GM12874 (cell line): ENCODE measurements at regions not wholly inside any gene's neighbourhood (a gene's known extent, or its start where the extent isn't known, plus 50 kb on each side); places are given as distances from the start of the nearest gene placed in this dataset.

Source experiments
- TF ChIP-seq, protein P1 (sequence below): IDR thresholded peaks from 2 replicates; pipeline ENCODE4 v1.5.1; 2011; ENCODE audit warnings: low read depth, mild to moderate bottlenecking, control low read depth, low read length, moderate library complexity; ENCODE audit not compliant: insufficient read depth

GRCh38 chr14:53529519-53529918 lies 376.4 kb upstream of the DDHD1 start:
- TF ChIP-seq, protein P1, sequence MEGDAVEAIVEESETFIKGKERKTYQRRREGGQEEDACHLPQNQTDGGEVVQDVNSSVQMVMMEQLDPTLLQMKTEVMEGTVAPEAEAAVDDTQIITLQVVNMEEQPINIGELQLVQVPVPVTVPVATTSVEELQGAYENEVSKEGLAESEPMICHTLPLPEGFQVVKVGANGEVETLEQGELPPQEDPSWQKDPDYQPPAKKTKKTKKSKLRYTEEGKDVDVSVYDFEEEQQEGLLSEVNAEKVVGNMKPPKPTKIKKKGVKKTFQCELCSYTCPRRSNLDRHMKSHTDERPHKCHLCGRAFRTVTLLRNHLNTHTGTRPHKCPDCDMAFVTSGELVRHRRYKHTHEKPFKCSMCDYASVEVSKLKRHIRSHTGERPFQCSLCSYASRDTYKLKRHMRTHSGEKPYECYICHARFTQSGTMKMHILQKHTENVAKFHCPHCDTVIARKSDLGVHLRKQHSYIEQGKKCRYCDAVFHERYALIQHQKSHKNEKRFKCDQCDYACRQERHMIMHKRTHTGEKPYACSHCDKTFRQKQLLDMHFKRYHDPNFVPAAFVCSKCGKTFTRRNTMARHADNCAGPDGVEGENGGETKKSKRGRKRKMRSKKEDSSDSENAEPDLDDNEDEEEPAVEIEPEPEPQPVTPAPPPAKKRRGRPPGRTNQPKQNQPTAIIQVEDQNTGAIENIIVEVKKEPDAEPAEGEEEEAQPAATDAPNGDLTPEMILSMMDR, result no peak

GRCh38 chr14:53528185-53528671 lies 375.1 kb upstream of the DDHD1 start:
- TF ChIP-seq, protein P1, result no peak

- TF ChIP-seq, protein P1, result no peak
Measured at GRCh38 chr14:53526200-53526599, 373.1 kb upstream of the DDHD1 start.

GRCh38 chr14:53525608-53526007 lies 372.5 kb upstream of the DDHD1 start:
- TF ChIP-seq, protein P1, result no peak

DNA sequence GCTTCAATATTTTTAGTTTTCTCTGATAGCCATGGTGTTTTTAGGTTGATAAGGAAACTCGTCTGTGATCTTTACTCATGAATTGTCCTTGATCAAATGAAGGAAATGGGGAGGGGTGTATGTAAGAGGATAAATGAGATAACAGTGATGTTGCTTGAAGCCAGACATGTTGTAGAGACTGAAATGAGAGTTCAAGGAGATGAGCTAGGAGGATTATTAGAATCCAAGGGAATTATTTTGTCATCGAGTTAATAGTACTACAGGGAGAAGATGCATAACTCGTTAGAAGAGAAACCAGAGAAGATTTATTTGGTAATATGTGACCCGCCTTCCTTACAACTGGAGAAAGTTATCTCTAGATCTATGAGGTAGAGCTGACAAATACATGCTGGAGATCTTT lies 371.3 kb upstream of the DDHD1 start:
- TF ChIP-seq, protein P1, result no peak

DNA sequence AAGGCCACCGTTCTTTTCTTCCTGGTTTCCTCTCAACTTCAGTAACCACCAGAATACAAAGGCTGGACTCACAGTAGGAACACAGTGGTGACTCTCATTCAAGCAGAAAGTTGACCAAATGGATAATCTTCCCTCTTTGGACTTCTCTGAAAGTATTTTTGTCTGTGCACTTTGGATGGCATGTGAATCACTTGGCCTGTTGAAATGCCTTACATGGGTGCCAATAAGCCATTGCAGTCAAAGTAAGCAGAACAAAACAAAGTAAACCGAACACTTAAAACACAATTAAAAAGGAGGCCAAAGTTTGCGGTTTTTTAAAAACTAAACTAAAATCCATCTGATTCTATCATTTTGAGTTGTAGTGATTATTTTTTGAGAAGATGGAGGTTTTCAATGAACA lies 370.1 kb upstream of the DDHD1 start:
- TF ChIP-seq, protein P1, result no peak

DNA sequence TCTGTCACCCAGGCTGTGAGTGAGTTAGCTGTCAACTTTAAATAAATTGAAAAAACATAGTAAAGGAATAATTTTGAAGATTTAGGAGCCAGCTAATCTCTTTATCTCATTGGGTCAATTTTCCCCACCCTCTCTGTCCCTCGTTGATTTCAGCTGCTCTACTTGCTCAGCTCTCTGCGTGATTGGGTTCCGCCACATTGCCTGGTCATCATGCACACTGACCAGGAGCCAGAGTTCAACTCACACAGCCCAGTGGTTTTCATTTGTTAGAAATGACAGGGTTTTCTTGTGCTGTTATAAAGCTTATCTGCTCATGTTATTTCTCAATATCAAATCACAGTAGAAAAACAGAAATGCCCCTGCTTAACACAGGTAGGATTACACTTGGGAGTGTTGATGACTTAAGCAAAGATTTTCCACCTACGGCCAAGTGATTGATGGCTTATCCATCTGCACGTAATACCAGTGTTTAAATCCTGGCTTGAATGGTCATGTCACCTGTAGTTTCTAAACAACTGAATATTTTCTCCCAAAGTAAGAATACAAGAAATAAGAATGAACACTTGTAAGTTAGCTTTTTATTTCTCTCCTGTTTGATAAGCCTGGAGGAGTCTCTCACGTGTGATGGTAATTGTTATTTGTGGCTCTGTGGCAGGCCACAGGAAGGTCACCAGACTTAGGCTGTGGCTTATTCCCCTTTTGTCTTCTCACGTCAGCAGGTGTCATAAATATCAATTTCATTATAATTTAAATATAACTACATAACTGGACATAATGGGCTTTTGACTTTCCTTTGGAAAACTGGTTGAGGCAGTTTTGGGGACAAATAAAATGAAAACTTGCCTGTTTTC lies 367.2 kb upstream of the DDHD1 start:
- TF ChIP-seq, protein P1, result no peak
